ENCODE measurements at regions not wholly inside any gene's neighbourhood (a gene's known extent, or its start where the extent isn't known, plus 50 kb on each side); places are given as distances from the start of the nearest gene placed in this dataset.

DNA sequence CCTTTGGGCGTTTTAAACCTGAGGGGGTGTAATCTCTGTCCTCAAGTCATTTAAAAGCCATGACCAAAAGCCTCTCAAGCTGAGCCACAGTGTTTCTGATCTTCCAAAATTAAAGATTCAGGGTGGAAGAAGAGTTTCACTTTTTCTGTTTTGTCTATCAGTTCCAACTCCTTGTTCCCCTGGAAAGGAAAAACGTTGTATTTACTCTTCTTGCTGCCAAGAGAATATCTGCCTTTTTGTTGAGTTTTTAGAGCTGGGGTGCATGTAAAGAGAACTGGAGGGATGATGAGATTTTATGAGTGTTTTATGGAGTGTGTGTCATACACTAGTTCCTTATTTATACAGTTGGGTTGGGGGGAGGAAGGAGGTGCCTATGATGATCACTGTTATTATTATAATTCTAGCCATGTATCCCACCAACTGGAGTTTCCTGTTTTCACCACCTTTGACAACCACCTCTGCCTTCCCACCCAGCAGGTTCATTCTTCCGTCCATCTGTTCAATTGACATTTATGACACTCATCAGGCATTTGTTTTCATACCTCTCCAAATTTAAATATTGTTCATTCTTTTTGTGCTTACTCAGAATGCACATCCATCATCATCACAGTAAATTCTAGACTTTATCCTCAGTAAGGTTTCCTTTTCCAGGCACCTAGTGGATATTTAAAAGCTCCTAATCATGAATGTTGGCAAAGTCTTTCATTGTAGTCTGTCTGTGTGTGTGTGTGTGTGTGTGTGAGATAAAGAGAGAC is 97.9 kb upstream of the MPDZ start:
- TF ChIP-seq, protein P1, sequence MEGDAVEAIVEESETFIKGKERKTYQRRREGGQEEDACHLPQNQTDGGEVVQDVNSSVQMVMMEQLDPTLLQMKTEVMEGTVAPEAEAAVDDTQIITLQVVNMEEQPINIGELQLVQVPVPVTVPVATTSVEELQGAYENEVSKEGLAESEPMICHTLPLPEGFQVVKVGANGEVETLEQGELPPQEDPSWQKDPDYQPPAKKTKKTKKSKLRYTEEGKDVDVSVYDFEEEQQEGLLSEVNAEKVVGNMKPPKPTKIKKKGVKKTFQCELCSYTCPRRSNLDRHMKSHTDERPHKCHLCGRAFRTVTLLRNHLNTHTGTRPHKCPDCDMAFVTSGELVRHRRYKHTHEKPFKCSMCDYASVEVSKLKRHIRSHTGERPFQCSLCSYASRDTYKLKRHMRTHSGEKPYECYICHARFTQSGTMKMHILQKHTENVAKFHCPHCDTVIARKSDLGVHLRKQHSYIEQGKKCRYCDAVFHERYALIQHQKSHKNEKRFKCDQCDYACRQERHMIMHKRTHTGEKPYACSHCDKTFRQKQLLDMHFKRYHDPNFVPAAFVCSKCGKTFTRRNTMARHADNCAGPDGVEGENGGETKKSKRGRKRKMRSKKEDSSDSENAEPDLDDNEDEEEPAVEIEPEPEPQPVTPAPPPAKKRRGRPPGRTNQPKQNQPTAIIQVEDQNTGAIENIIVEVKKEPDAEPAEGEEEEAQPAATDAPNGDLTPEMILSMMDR (IDR thresholded peaks at IDR 0.05; ENCODE audit: control insufficient read depth, insufficient read depth, low read depth, low read length, missing control alignments) = no peak
- no peak for DNase-seq (ENCODE audit: low read depth)
- H3K4me3 ChIP-seq (ENCODE audit: control insufficient read depth, low read depth, low read length) = no peak overlapping the region

DNA sequence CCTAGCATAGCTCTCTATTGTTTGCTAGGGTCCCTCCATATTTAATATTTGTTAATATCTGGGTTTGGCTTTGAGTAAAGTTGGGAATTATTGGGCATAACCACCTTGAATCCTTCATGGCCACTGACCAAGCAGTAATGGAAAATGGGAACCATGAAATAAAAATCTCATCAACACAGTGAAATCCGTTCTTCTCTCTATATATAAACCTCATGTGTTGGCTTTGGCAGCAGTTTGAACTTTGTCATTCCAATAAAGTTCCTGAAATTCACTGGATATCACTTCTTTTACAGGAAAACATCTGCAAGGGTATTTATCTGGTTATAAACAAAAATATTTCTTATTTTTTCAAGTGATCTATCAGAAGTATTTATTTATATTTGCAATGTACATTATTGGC is 93.0 kb upstream of the MPDZ start:
- DNase-seq (ENCODE audit: low read depth) = no peak
- no peak overlapping the region for H3K4me3 ChIP-seq (ENCODE audit: control insufficient read depth, low read depth, low read length)
- TF ChIP-seq, protein P1 (IDR thresholded peaks at IDR 0.05; ENCODE audit: control insufficient read depth, insufficient read depth, low read depth, low read length, missing control alignments) = no peak

DNA sequence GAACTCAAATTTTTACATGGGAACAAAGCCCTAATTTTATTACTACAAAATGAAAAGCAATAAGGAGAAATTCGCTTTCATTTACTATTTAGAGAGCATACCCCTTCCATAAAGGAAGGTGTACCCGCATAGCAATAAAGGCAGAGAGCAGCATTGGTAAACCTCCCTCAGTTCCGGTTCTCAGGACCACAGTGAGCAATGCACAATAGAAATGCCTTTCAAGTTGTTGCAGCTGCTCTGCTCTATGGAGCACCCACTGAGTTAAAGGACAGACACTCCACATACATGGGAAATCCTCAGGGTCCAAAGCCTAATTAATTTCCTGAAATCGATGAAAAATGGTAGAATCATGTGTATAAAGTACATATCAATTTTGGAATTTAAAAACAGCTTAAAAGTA is 89.9 kb upstream of the MPDZ start:
- TF ChIP-seq, protein P1 (IDR thresholded peaks at IDR 0.05; ENCODE audit: control insufficient read depth, insufficient read depth, low read depth, low read length, missing control alignments) = no peak
- no peak for DNase-seq (ENCODE audit: low read depth)
- H3K4me3 ChIP-seq (ENCODE audit: control insufficient read depth, low read depth, low read length) = no peak overlapping the region

DNA sequence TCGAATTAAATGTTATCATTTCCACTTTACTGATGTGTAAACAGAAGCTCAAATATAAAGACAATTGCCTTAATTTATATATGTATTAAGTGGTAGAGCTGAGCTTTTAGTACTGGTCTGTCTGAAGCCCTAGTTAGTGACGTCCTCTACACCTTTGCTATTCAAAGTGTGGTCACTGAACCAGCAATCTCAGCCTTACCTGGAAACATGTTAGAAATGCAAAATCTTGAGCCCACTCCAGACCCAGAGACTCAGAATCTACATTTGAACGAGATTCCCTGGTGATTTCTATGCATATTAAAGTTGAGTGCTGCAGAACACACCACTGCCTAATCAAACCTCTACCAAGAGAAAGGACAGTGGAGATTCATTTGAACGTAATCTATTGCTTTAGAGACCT is 88.3 kb upstream of the MPDZ start:
- DNase-seq (ENCODE audit: low read depth) = no peak
- TF ChIP-seq, protein P1 (IDR thresholded peaks at IDR 0.05; ENCODE audit: control insufficient read depth, insufficient read depth, low read depth, low read length, missing control alignments) = no peak
- no peak overlapping the region for H3K4me3 ChIP-seq (ENCODE audit: control insufficient read depth, low read depth, low read length)

DNA sequence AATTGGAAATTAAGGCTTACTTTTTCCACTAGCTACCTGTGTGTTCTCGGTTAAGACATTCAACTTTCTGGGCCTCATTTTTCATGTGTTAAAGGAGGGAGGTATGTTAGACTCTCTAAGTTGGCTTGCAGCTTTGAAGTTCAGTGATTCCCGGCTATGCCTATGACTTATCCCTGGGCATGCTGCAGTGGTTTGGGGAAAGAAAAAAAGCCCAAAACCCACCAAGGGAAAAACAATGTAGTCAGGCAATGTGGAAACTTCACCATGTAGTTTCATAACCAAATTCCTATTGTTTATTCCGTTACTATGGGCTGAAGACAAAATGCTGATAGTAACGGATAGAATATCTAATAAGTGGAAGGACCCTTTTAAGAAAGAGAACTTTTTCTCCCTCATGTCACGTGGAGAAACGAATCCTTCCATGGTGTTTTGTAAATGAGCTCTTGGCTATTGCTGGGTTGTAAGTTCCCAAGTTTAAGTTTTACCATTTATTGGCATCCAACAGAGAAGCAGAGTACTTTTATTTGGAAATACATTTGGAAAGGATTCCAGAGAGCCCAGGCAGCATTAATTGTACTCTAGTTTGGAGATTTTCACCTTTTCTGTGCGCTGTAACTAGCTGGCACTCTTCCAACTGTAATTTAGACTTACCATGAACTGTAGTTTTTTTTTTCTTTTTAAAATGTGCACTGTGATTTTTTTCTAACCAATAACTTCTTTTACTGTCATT is 84.9 kb upstream of the MPDZ start:
- DNase-seq (ENCODE audit: low read depth) = no peak
- TF ChIP-seq, protein P1 (IDR thresholded peaks at IDR 0.05; ENCODE audit: control insufficient read depth, insufficient read depth, low read depth, low read length, missing control alignments) = no peak
- no peak overlapping the region for H3K4me3 ChIP-seq (ENCODE audit: control insufficient read depth, low read depth, low read length)

DNA sequence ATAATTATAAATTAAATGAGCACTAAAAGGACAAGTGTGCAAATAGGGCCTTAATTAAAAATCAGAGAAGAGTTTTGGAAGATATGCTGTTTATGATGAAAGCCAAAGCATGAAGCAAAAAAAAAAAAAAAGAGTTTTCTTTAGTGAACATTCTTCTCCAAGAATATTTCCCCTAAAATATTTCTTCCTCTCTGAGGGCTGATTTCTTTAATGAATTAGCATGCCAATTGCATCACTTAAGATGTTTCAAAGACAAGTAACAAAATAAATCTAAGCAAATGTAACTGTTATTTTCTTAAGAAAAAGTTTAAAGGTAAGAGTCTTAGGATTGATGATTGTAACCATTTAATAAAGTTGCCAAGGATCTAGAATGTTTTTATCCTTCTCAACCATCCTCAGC is 81.6 kb upstream of the MPDZ start:
- H3K4me3 ChIP-seq (ENCODE audit: control insufficient read depth, low read depth, low read length) = no peak overlapping the region
- TF ChIP-seq, protein P1 (IDR thresholded peaks at IDR 0.05; ENCODE audit: control insufficient read depth, insufficient read depth, low read depth, low read length, missing control alignments) = no peak
- no peak for DNase-seq (ENCODE audit: low read depth)

Measured in AG09309 (cell line).